HepG2 (cell line): ENCODE measurements at regions not wholly inside any gene's neighbourhood (a gene's known extent, or its start where the extent isn't known, plus 50 kb on each side); places are given as distances from the start of the nearest gene placed in this dataset.

Experiments
- BHLHE40 ChIP-seq: IDR thresholded peaks from 2 replicates; pipeline ENCODE4 v1.6.1; 2011; ENCODE audit warnings: low read length, improper control_type of control experiment
- CEBPB ChIP-seq: IDR thresholded peaks from 2 replicates; pipeline ENCODE4 v1.6.1; 2011; ENCODE audit warnings: low read depth, low read length, improper control_type of control experiment, borderline replicate concordance
- CREB1 ChIP-seq, 2 experiments: fragments of 450-650 bp in 1 of 2; IDR thresholded peaks; 2 replicates each; pipeline ENCODE4 v1.6.1; 2016 to 2017; ENCODE audit warnings: control low read depth in 1 of 2, mild to moderate bottlenecking in 1 of 2, missing compliant biosample characterization in 1 of 2, missing genetic modification characterization in 1 of 2
- CSRNP2 ChIP-seq: sonication (generic); formaldehyde crosslinking; conservative IDR thresholded peaks from 2 replicates; pipeline ENCODE4 v1.8.0; 2022; ENCODE audit warnings: low read depth, missing genetic modification reagents
- FOSL1 ChIP-seq: sonication (generic); formaldehyde crosslinking; IDR thresholded peaks from 2 replicates; pipeline ENCODE4 v1.9.0; 2021; ENCODE audit warnings: missing genetic modification reagents, borderline replicate concordance
- FOXO1 ChIP-seq: sonication (generic); formaldehyde crosslinking; IDR thresholded peaks from 2 replicates; pipeline ENCODE4 v1.4.0; 2020; ENCODE audit warnings: missing genetic modification reagents
- GMEB1 ChIP-seq: sonication (generic); formaldehyde crosslinking; IDR thresholded peaks from 2 replicates; pipeline ENCODE4 v1.5.1; 2020; ENCODE audit warnings: missing genetic modification reagents, mild to moderate bottlenecking, borderline replicate concordance
- ISX ChIP-seq: sonication (generic); formaldehyde crosslinking; conservative IDR thresholded peaks from 2 replicates; pipeline ENCODE4 v1.5.0; 2020; ENCODE audit warnings: missing genetic modification reagents
- JUNB ChIP-seq: sonication (generic); formaldehyde crosslinking; IDR thresholded peaks from 2 replicates; pipeline ENCODE4 v1.8.0; 2022; ENCODE audit warnings: missing genetic modification reagents, mild to moderate bottlenecking, borderline replicate concordance
- KAT2B ChIP-seq: fragments of 150-350 bp; IDR thresholded peaks from 2 replicates; pipeline ENCODE4 v1.6.1; 2014; ENCODE audit warnings: low read depth, low read length, borderline replicate concordance
- KLF9 ChIP-seq: IDR thresholded peaks from 2 replicates; pipeline ENCODE4 v1.6.1; 2016; ENCODE audit warnings: low read depth
- MED13 ChIP-seq: sonication (generic); formaldehyde crosslinking; IDR thresholded peaks from 2 replicates; pipeline ENCODE4 v1.5.0; 2020; ENCODE audit warnings: missing genetic modification reagents
- MIER2 ChIP-seq: IDR thresholded peaks from 2 replicates; pipeline ENCODE4 v1.6.1; 2016; ENCODE audit warnings: missing biosample characterization, missing genetic modification reagents
- NFYC ChIP-seq: IDR thresholded peaks from 2 replicates; pipeline ENCODE4 v1.6.1; 2016; ENCODE audit warnings: missing genetic modification reagents, missing compliant biosample characterization
- PCBP1 ChIP-seq: fragments of 200-400 bp; formaldehyde crosslinking; IDR thresholded peaks from 2 replicates; pipeline ENCODE4 v1.6.1; 2017; ENCODE audit warnings: mild to moderate bottlenecking, low read depth, low read length, borderline replicate concordance
- SOX6 ChIP-seq, 2 experiments: fragments of 450-650 bp in 1 of 2; sonication (generic) in 1 of 2; formaldehyde crosslinking in 1 of 2; IDR thresholded peaks; 2 replicates each; pipeline versions ENCODE4 v1.4.0 to v1.6.1; 2017 to 2020; ENCODE audit warnings: antibody characterized with exemption in 1 of 2, mild to moderate bottlenecking in 1 of 2, missing genetic modification reagents in 1 of 2
- XRCC5 ChIP-seq: fragments of 200-400 bp; formaldehyde crosslinking; optimal IDR thresholded peaks from 2 replicates; pipeline ENCODE3; 2017; ENCODE audit warnings: mild to moderate bottlenecking, low read length
- ZGPAT ChIP-seq: IDR thresholded peaks from 2 replicates; pipeline ENCODE4 v1.6.1; 2016; ENCODE audit warnings: mild to moderate bottlenecking
- ZMYM4 ChIP-seq: sonication (generic); formaldehyde crosslinking; IDR thresholded peaks from 2 replicates; pipeline ENCODE4 v1.8.1; 2023; ENCODE audit warnings: mild to moderate bottlenecking, missing genetic modification reagents
- ZNF367 ChIP-seq: sonication (generic); formaldehyde crosslinking; IDR thresholded peaks from 2 replicates; pipeline ENCODE4 v1.4.0; 2020; ENCODE audit warnings: missing genetic modification reagents, borderline replicate concordance
- ZNF558 ChIP-seq: sonication (generic); formaldehyde crosslinking; IDR thresholded peaks from 2 replicates; pipeline ENCODE4 v1.9.0; 2022; ENCODE audit warnings: mild to moderate bottlenecking, missing genetic modification reagents, borderline replicate concordance
- ZNF572 ChIP-seq: sonication (generic); formaldehyde crosslinking; IDR thresholded peaks from 2 replicates; pipeline ENCODE4 v1.5.1; 2020; ENCODE audit warnings: mild to moderate bottlenecking, missing genetic modification reagents
- ZNF589 ChIP-seq: sonication (generic); formaldehyde crosslinking; conservative IDR thresholded peaks from 2 replicates; pipeline ENCODE4 v1.8.0; 2022; ENCODE audit warnings: mild to moderate bottlenecking, moderate library complexity, missing genetic modification reagents
- ZNF737 ChIP-seq: sonication (generic); formaldehyde crosslinking; IDR thresholded peaks from 2 replicates; pipeline ENCODE4 v1.5.0; 2020; ENCODE audit warnings: missing genetic modification reagents, mild to moderate bottlenecking, borderline replicate concordance
- TF ChIP-seq, protein P1 (sequence below): sonication (generic); formaldehyde crosslinking; IDR thresholded peaks from 2 replicates; pipeline ENCODE4 v1.4.0; 2020; ENCODE audit warnings: missing genetic modification reagents

GRCh38 chr2:8609357-8609811, 72.5 kb upstream of the ID2 start (continued):
- TF ChIP-seq ZGPAT (CRISPR knock-in tag) (peak; percentile 94), CREB1 (IDR thresholded peaks at IDR 0.05) (no peak), CREB1 (CRISPR knock-in tag; IDR thresholded peaks at IDR 0.05) (peak; percentile 83), SOX6 (IDR thresholded peaks at IDR 0.05) (no peak), SOX6 (CRISPR knock-in tag; IDR thresholded peaks at IDR 0.05) (peak; percentile 94), MED13 (CRISPR knock-in tag) (peak; percentile 88; the same call in 1 of the 2 replicates), KAT2B (no peak), BHLHE40 (peak; percentile 93), ZNF367 (CRISPR knock-in tag) (0 out of 2 replicates have a peak, but pooled peaks have one; percentile 64), MIER2 (CRISPR knock-in tag) (peak; percentile 77), FOSL1 (peak; percentile 42; the same call in 1 of the 2 replicates), PCBP1 (no peak), GMEB1 (peak; percentile 60; the same call in 1 of the 2 replicates), XRCC5 (peak; percentile 53), NFYC (CRISPR knock-in tag) (peak; percentile 47; the same call in 1 of the 2 replicates), FOXO1 (CRISPR knock-in tag) (peak; percentile 96), CEBPB (peak; percentile 26; the same call in 1 of the 2 replicates), CSRNP2 (CRISPR knock-in tag) (no peak), JUNB (CRISPR knock-in tag) (peak; percentile 15; the same call in 1 of the 2 replicates), ZMYM4 (CRISPR knock-in tag) (peak; percentile 94), ZNF737 (CRISPR knock-in tag) (no peak), KLF9 (CRISPR knock-in tag) (0 out of 2 replicates have a peak, but pooled peaks have one; percentile 77), ISX (CRISPR knock-in tag) (no peak), ZNF589 (CRISPR knock-in tag) (no peak), ZNF558 (CRISPR knock-in tag) (no peak), ZNF572 (CRISPR knock-in tag) (no peak)
- TF ChIP-seq, protein P1, sequence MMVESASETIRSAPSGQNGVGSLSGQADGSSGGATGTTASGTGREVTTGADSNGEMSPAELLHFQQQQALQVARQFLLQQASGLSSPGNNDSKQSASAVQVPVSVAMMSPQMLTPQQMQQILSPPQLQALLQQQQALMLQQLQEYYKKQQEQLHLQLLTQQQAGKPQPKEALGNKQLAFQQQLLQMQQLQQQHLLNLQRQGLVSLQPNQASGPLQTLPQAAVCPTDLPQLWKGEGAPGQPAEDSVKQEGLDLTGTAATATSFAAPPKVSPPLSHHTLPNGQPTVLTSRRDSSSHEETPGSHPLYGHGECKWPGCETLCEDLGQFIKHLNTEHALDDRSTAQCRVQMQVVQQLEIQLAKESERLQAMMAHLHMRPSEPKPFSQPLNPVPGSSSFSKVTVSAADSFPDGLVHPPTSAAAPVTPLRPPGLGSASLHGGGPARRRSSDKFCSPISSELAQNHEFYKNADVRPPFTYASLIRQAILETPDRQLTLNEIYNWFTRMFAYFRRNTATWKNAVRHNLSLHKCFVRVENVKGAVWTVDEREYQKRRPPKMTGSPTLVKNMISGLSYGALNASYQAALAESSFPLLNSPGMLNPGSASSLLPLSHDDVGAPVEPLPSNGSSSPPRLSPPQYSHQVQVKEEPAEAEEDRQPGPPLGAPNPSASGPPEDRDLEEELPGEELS, result peak; percentile 93
